Putamen (tissue), 1 donor: ENCODE measurements at regions not wholly inside any gene's neighbourhood (a gene's known extent, or its start where the extent isn't known, plus 50 kb on each side); places are given as distances from the start of the nearest gene placed in this dataset.
"Not testable (repeated sequence)": the region's sequence is repeated elsewhere in the genome, so short reads cannot be mapped to it uniquely, and the experiment has no call there.

Experiments used
- DNase-seq: peaks from one replicate; pipeline ENCODE4 v3.0.0-alpha.2; 2016; ENCODE audit warnings: low spot score

DNA sequence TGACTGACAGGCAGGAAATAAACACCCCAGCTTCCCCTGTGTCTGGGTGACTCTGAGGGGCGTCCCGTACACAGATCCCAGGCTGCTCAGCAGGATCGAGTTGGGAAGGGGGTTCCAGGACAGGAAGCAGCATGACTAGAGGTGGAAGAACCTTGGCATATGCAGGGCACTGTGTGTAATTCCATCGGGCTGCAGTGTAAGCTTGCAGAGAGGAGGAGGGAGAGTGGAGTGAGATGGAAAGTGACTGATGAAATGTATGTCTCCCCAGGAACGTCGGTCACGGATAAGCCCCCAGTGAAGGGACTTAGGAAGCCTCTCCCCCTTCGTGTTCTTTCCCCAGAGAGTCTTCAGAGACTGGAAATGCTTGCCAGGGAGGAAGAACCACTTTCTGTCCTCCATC, 198.4 kb upstream of the SULF2 start:
- DNase-seq, result not testable (repeated sequence)

DNA sequence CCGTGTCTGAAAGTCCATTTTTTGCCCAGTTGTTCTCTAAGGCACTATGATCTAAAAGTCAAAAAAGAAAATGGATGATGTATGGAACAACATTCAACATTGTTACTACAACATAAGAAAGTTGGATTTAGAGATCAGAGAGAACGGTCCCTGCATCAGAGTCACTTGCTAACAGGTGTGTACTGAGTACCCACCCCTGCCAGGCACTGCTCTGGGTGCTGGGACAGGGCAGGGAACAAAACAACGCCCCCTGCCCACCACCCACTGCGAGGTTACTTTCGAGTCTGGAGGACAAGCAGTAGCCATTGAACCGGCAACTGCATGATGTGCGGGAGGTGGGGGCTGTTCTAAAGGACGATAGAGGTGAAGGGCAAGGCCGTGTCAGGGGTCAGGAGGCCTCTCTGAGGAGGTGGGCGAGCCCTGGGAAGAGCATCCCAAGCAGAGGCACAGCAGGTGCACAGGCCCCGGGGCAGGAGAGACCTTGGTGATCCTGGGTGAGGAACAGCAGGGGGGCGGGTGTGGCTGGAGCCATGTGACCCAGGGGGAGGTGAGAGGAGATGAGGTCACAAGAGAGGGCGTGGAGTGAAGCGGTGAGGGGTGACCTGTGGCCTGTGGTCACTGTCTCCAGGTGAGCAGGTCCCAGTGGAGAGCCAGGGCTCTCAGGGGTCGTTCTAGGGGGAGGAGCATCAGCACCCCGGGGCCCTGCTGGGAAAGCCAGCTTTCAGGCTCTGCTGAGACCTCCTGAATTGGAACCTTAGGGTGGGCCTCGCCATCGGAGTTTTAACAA, 197.5 kb upstream of the SULF2 start:
- DNase-seq, result no peak

DNA sequence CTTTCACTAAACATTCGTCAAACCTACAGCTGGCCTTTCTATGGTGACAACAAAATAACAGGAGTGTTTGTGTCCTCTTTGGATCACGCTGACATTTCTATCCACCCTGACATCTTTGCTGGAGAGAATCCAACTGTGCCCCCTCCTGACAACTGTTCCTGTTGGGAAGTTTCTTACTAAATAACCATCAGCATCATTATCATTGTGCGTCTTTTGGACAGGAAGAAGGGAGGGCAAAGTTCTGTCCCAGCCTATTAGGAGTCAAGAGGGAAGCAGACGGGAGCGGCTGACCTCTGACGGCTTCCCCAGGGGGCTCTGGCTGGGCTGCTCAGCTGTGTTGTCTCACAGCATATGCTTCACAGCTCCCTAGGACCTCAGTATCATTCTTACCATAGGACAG, 195.9 kb upstream of the SULF2 start:
- no peak for DNase-seq

DNA sequence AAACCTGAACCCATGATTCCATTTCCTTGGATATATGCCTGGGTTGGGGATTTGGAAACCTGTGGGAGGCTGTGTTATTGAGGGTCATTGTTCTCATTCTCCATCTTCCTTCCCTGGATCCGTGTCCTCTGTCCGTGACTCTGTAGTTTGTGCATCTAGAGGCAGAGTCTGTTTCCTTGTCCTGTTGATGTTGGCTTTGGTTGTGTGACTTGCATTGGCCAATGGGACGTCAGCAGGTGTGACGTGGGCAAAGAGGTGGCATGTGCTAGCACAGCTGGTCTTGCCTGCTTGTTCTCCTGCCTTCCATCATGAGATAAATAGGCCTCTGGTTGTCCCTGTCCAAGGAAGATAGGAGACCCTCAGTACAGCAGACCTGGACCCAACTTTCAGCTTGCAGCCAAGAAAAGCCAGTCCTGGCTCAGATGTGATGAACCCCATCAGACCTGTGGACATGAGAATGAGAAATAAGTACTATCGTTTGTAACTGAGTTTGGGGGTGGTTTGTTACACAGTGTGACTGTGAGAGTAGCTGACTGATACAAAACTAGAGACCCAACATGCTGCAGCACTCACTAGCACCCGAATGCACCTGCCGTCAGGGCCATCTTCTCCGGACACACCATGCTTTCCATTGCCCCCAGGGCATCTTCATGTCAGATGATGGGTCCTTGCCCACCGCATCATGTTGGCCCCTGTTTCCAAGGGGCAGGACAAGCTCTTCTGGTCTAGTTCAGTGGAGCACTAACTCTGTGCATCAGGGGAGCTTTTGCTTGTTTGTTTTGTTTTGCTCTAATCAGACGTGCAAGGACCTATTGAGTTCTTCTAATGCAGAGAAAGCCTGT, 195.3 kb upstream of the SULF2 start:
- no peak for DNase-seq

DNA sequence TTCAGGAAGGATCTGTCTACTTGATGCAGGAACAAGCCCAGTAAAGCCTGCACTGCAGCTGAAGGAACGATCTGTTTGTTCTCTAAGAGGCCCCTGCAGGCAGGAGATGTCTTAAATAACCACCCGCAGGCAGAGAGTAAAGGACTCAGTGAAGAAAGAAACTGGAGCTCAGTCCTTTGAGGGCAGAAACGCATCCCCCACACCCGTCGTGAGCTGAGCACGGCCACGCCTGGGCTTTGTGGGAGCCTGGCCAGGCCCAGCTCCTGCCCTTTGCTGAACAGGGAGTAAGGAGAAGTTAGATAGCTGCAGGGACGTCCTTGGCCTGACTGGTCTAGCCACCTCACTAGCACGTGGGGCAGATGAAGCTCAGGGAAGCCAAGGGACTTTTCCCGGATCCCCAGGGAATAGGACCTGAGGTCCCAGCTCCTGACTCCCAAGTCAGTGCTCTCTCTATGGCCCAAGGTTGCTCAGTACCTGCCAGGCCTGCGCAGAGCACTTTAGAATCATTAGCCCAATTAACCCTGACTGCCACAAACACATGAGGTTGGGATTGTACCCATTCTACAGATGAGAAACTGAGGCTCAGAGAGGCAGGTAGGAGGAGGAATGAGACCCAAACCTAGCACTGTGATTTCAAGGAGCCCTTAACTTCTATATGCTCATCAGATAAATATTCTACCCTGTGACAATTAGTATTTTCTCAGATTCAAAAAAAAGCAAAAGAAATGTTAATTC, 194.2 kb upstream of the SULF2 start:
- not testable (repeated sequence) for DNase-seq

DNA sequence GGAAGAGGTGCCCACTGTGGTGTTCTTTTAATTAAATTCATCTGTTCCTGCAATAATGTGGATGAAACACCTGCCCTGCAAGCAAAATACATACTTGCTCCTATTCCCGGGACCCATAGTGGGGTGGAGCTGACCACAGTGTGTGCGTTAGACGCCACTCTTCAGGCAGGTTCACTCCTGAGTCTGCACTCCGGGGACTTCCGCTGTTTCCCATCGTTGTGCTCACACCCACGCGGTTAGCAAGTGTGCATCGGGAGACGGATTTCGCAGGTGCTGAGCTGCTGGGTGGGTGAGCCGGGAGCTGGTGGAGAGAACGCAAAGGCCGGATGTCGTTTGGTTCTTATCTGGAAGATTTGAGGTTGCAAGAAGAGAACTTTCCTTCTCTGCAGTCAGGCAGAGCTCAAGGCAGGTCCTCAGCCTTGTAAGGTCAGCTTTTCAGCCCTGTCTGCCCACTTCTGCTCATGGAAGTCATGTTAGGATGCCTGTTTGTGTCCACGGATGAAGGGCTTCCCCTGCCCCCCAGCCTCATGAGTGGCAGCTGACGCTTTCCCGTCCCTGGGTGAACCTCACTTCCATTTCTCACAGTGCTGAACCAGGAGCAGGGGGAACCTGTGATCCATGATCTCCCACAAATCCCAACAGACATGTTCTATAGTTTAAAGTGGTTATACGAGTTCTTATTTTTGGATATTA, 193.3 kb upstream of the SULF2 start:
- not testable (repeated sequence) for DNase-seq

DNA sequence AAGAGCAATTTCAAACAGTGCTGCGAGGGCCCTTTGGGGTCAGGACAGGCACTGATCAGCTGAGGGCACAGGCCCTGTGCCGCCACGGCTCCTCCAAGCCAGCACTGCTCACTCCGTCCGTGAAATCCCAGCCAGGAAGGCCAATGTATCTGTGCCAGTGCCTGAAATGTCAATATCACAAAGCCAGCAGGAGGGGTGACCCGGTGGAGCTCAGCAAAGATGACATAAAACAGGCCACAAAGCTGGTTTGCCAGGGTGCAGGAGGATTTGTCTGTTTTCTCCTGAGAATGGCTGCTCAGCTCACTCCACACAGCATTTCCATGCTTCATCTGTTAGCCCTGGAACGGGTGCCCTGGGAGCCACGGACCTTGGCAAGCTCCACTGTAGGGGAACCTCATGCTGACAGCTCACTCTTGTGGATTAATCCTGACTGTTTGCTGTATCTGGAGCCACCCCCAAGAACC, 192.5 kb upstream of the SULF2 start:
- not testable (repeated sequence) for DNase-seq

DNA sequence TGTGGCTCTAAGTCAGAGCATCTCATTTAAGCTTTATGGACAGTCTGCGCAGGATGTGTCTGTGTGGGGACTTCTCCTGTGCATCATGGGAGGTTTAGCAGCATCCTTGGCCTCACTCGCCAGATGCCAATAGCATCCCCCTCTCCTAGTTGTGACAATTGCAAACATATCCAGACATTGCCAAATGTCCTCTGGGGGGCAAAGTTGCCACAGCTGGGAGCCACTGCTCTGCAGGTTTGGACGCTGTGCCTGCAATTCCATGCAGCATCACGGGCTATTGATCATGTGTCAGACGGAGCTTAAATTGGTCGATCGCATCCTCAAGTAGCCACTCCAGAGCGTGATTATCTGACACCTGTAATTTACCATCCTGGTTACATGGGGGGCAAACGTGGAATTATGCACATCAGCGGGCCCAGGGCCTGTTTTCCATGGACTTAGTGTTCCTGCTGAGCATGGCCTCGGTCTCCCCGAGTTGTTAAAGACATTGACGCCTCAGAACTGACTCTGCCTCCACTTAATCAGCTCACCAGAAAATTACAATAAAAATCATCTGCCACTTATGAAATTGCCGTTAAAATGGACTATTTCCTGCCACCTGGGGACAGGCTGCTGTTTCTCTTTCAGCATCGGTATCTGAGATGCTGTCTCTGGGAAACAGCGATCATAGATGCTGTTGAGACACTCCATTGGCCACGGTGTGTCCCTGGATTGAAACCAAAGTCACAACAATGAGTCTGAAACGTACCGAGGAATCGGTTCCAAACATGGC, 191.9 kb upstream of the SULF2 start:
- DNase-seq, result not testable (repeated sequence)

DNA sequence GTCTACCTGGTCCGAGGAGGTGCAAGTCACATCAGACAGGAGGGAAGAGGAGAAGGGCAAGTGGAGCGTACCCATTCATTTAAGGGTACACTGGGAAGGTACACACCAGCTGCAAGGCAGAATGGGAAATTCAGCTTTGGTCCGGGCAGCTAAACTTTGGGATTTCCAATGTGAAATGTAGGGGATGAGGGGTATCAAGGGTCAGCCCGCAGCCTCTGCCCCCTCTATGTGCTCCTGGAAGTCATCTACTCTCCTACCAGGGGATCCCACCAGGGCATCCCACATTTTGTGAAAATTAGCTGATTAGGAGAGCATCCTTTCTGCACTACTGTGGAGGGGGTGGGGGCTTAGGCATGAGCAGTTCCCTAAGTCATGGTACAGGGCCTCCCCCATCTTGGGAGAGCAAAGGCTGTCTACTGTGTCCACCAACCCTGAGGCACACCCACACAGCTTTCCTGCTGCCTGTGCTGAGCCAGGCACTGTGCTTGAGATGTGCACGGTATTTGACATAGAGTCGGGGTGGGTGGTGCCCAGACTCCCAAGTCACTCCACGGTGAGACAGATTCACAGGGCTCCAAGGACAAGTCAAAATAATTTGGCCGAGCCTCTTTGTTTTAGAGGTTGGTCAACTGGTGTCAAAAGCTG, 189.1 kb upstream of the SULF2 start:
- DNase-seq, result no peak

DNA sequence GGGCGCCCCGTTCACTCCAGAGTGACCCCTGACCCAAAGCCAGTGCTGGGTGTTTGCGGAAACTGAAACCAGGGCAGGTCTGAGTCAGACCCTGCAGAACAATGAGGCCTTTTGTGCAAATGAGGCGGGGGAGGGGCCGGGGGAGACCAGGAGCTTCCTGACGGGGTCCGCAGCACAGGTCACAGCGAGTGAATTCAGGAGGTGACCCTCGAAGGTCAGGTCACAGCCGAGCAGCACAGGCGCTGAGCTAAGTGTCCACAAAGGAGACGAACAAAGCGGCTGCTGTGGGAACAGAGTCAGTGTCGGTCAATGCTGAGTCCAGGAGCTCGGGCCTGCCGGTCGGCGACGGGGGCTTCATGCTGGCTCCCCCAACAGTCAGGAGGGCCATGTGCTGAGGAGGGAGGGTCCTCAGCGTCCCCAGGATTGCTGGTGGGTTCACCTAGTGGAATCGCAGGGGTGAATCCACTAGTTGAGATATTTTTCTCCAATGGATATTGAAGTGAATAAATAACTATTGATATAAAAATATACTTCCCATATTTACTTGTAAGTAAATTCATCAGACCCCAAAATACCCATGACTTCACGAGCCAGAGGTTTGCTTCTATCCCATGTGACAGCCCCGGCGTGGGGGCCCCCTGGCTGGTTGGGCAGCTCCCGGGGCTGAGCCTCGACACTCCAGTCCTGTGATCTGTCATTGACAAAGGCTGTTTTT, 188.4 kb upstream of the SULF2 start:
- DNase-seq, result no peak

DNA sequence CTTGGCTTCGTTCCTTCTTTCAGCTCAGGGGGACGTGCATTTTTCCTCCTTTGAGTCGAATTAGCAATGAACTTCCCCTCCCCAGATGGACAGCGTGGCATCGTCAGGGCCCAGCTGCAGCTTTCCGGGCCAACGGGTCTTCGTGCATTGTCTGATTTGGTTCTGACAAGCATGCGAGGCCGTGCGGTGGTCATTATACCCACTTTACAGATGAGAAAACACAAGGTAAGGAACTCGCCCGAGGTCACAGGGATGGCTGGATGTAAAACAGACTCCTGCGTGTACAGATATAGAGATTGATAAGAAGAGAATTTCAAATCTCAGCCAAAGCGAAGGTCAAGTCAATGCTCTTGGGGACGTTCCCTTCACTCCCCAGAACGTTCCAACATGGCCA, 187.6 kb upstream of the SULF2 start:
- no peak for DNase-seq

DNA sequence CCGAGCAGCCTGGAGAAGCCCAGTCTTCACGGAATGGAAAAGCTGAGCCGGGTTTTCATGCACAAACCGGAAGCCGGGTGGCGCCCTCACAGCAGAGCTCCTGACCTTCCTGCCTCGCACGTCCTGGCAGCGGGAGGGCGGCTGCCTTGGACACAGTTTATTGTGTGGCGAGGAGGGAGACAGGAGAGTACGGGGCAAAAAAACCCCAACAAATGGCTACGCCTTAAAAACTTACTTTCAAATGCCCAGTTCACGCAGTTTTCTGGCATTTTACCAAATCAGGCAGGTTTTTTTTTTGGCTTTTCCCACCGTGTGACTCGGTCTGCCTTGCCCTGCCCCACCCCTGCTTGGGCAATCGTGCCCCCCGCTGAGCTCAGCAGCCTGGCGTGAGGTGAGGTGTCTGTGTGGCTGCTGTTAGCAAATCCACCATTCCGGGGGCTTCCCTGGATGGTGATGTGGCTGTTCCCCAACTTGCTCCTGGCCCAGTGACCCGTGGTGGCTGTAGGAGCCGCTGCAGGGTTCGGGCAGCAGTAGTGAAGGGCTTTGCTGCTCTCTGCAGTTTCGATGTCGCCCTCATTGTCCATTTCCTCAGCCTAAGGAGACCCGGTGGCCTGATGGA, 187.1 kb upstream of the SULF2 start:
- not testable (repeated sequence) for DNase-seq

DNA sequence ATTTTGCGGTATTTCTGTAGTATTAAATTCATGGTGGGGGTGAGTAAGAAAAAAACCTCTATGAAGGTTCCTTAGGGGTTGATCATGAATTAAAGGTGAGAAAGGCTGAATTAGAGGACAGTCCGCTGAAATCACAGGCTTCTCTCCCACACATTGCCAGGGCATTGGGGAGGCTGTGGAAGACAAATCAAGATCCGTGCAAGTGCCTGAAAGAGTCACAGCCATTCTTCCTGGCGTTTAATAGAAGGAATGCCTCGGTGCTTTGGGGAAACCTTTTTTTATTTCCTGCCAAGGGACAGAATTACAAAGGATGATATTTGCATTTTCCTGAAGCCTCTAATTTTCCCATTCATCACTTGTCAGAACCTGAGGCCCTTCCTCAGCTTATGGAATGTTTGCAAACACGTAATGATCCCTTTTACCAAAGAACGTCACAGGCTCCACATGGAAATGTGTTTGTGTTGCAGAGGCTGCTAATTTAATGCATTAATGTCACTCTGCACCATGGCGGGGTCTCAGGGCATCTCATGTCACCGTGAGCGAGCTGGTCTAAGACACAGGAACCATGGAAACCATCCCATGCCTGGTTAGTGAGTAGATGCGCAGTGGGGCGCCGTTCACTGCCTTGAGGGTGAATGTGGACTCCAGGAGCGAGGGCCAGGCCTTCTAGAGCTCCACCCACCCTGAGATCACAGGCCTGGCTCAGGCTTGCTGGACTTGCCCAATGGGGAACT, 185.9 kb upstream of the SULF2 start:
- DNase-seq, result no peak

DNA sequence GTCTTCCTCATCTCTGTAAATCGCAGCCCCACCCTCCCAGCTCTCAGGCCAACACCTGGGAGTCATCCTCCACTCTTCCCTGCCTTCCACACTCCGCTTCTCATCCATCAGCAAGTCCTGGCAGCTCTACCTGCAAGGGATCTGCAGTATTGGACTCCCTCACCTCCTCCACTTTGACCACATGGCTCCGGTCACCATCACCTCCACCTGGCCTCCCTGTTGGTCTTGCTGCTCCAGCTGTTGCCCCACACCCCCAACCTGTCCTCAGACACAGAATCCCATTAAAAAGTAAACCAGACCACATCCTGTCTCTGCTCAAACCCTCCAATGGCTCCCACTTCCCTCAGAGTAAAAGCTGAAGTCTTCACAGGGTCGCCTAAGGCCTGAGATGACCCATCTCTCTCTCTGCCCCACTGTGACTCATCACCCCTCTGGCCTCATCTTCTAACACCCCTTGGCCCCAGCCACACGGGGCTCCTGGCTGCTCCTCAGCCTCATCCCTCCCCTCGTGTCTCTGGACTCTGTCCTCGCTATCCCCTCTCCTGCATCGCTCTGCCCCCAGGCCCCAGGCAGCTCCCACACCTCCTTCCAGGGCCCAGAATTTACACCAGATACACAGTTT, 185.1 kb upstream of the SULF2 start:
- DNase-seq, result no peak

DNA sequence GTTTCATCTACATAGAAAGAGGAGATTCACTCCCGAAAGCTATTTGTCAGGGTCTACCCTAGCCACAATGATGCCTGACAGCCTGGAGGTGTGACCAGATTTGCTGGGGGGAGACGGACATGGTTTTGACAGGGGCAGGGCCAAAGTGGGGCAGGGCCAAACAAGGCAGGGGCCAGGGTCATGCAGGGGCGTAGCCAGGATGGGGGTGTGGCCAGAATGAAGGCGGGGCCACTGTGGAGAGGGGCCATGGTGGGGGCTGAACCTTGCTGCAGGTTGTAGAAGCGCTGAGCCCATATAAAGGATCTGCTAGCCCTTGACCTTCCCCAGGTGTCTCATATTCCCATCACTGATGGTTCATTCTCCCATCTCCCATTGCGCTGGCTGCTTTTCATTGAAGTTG, 184.1 kb upstream of the SULF2 start:
- no peak for DNase-seq

DNA sequence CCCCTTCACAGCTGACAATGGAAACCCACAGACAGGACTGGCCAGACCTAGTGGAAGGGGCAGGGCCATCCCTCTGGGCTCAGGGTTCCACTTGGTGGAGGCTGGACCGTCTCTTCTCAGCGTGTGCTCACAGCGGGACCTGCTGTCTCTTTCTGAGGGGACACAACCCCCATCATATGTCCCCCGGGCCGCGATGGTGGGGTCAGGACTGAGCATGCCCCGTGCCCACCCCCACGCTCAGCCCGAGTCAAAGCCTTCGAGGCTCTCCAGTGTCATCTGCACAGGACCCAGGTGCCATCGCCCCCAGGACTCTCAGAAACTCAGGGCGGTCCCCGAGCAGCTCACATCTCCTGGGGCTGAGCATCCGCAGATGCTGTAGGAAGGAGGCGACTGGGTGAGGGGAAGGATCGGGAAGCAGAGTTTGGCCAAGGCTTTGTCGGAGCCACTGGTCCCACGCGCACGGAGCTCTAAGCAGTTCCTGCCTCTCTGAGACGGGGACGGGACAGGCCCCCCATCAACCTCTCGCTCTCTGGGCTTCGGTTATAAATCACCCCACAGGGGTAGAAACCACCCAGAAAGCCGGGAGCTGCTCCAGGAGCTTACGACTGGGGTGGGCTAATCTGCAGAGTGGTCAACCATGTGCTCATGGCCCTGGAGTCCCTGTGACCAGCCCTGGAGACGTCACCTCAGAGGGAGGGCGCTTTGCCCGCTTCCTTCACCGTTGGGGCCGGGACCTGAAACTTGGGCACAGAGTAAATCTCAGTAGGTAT, 183.4 kb upstream of the SULF2 start:
- DNase-seq, result no peak

DNA sequence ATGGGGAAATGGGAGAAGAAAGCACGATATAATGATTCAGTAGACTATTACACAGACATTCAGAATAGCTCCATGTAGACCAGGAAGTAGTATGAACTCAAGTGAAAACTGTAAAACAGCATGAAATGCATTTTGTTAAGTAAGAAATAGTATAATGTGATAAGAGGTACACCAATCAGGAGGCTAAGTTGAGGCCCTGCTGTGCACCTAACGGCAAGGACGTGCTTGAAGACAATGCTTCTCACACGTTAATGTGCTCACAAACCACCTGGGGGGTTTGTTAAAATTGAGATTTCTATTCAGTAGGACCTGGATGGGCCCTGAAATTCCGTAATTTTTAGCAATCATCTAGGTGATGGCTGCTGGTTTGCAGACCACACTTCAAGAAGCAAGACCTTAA, 178.9 kb upstream of the SULF2 start:
- DNase-seq, result no peak

DNA sequence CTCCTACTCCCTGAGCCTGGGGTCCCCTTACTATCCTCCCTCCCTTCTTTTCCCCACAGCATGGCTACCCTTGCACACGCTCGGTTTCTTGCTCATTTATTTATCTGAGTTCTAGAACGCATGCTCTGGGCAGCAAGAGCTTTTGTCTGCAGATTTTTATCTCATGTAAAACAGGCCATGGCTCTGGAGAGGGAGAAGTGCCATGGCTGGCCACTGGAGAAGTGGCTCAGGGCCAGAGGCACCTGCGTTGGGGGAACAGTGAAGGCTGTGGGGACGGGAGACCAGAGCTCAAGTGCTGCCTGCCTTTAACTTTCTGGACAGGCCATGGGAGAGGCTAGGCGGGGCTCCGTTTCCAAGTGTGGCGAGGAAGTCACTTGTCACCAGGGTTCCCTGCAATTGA, 177.7 kb upstream of the SULF2 start:
- no peak for DNase-seq
